ENCODE measurements at regions not wholly inside any gene's neighbourhood (a gene's known extent, or its start where the extent isn't known, plus 50 kb on each side); places are given as distances from the start of the nearest gene placed in this dataset.

GRCh38 chr10:124262971-124263370, 155.8 kb downstream of the OAT start:
- TF ChIP-seq CTCF (IDR thresholded peaks at IDR 0.05; ENCODE audit: insufficient read depth, low read depth, low read length) = no peak
- no peak overlapping the region for H3K4me3 ChIP-seq (ENCODE audit: low read depth, low read length)
- DNase-seq (ENCODE audit: low read depth) = no peak

GRCh38 chr10:124262234-124262865, 156.4 kb downstream of the OAT start:
- no peak for DNase-seq (ENCODE audit: low read depth)
- no peak overlapping the region for H3K4me3 ChIP-seq (ENCODE audit: low read depth, low read length)
- TF ChIP-seq CTCF (IDR thresholded peaks at IDR 0.05; ENCODE audit: insufficient read depth, low read depth, low read length) = peak; percentile 4

GRCh38 chr10:124259139-124259825, 159.4 kb downstream of the OAT start:
- TF ChIP-seq CTCF (IDR thresholded peaks at IDR 0.05; ENCODE audit: insufficient read depth, low read depth, low read length) = peak; percentile 66
- peak; percentile 50 for DNase-seq (ENCODE audit: low read depth)

GRCh38 chr10:124257781-124258180, 160.9 kb downstream of the OAT start:
- no peak for TF ChIP-seq CTCF (IDR thresholded peaks at IDR 0.05; ENCODE audit: insufficient read depth, low read depth, low read length)
- no peak overlapping the region for H3K4me3 ChIP-seq (ENCODE audit: low read depth, low read length)
- no peak for DNase-seq (ENCODE audit: low read depth)

More at GRCh38 chr10:124259139-124259825, 159.4 kb downstream of the OAT start:
- H3K4me3 ChIP-seq (ENCODE audit: low read depth, low read length) = no peak overlapping the region

GRCh38 chr10:124256151-124256550, 162.6 kb downstream of the OAT start:
- DNase-seq (ENCODE audit: low read depth) = no peak
- H3K4me3 ChIP-seq (ENCODE audit: low read depth, low read length) = no peak overlapping the region
- TF ChIP-seq CTCF (IDR thresholded peaks at IDR 0.05; ENCODE audit: insufficient read depth, low read depth, low read length) = no peak

GRCh38 chr10:124255556-124255955, 162.2 kb upstream of the CHST15 start:
- DNase-seq (ENCODE audit: low read depth) = no peak
- no peak overlapping the region for H3K4me3 ChIP-seq (ENCODE audit: low read depth, low read length)
- TF ChIP-seq CTCF (IDR thresholded peaks at IDR 0.05; ENCODE audit: insufficient read depth, low read depth, low read length) = no peak

Data from fibroblast of villous mesenchyme (primary cell).